CD14-positive monocyte (primary cell): ENCODE measurements at regions not wholly inside any gene's neighbourhood (a gene's known extent, or its start where the extent isn't known, plus 50 kb on each side); places are given as distances from the start of the nearest gene placed in this dataset.

Source experiments
- DNase-seq, 3 donors: peaks; one replicate each; pipeline ENCODE4 v3.0.0-alpha.2; 2011 to 2022
- H2AFZ ChIP-seq: 2 replicates; pipeline ENCODE4 v1.6.0; 2012; ENCODE audit warnings: mild to moderate bottlenecking, low read depth, low read length, inconsistent platforms; ENCODE audit not compliant: insufficient read depth, poor library complexity, severe bottlenecking
- H3K27ac ChIP-seq, 2 donors: 1 replicate in 1 of 2; 2 replicates in 1 of 2; pipeline ENCODE4 v1.5.1; 2012 to 2013; ENCODE audit warnings: low read length in 2 of 2, control low read depth in 1 of 2, inconsistent platforms in 1 of 2, low read depth in 1 of 2, mild to moderate bottlenecking in 1 of 2
- H3K27me3 ChIP-seq, 2 donors: one replicate each; pipeline versions ENCODE4 v1.6.0 to v1.6.1; 2011 to 2013; ENCODE audit warnings: low read length in 2 of 2; ENCODE audit not compliant: control insufficient read depth in 2 of 2, insufficient read depth in 2 of 2
- H3K36me3 ChIP-seq, 2 donors: replicated peaks in 1 of 2; 1 replicate in 1 of 2; 2 replicates in 1 of 2; pipeline versions ENCODE4 v1.5.1 to v1.6.1; 2012 to 2013; ENCODE audit warnings: low read length in 2 of 2, control low read depth in 1 of 2, inconsistent platforms in 1 of 2, mild to moderate bottlenecking in 1 of 2; ENCODE audit not compliant: insufficient read depth in 2 of 2, control insufficient read depth in 1 of 2
- H3K4me1 ChIP-seq, 2 donors: 1 replicate in 1 of 2; 2 replicates in 1 of 2; pipeline versions ENCODE4 v1.5.1 to v1.6.1; 2012 to 2013; ENCODE audit warnings: low read length in 2 of 2, control low read depth in 1 of 2, inconsistent platforms in 1 of 2, mild to moderate bottlenecking in 1 of 2, moderate library complexity in 1 of 2; ENCODE audit not compliant: insufficient read depth in 2 of 2, control insufficient read depth in 1 of 2
- H3K4me2 ChIP-seq: replicated peaks from 2 replicates; pipeline ENCODE3; 2012; ENCODE audit warnings: low read length, moderate library complexity, mild to moderate bottlenecking; ENCODE audit not compliant: poor library complexity, severe bottlenecking; ENCODE audit errors: extremely low read depth
- H3K4me3 ChIP-seq, 3 experiments: fragments of 200-600 bp in 1 of 3; sonication (generic) in 1 of 3; replicated peaks in 1 of 3; 1 replicate in 2 of 3; 2 replicates in 1 of 3; pipeline ENCODE4 v1.5.1; 2011 to 2013; ENCODE audit warnings: low read length in 3 of 3, mild to moderate bottlenecking in 3 of 3, control low read depth in 2 of 3, low read depth in 2 of 3, inconsistent platforms in 1 of 3, moderate library complexity in 1 of 3
- H3K79me2 ChIP-seq: 2 replicates; pipeline ENCODE4 v1.6.0; 2012; ENCODE audit warnings: mild to moderate bottlenecking, control low read depth, inconsistent platforms, low read length, moderate library complexity; ENCODE audit not compliant: insufficient read depth
- H3K9ac ChIP-seq: 2 replicates; pipeline ENCODE4 v1.6.0; 2017; ENCODE audit warnings: low read length, mild to moderate bottlenecking; ENCODE audit not compliant: insufficient read depth, poor library complexity, severe bottlenecking
- H3K9me3 ChIP-seq, 2 donors: replicated peaks in 1 of 2; 1 replicate in 1 of 2; 2 replicates in 1 of 2; pipeline versions ENCODE4 v1.5.1 to v1.6.1; 2012 to 2013; ENCODE audit warnings: low read length in 2 of 2, control low read depth in 1 of 2; ENCODE audit not compliant: control insufficient read depth in 1 of 2, insufficient read depth in 1 of 2
- H4K20me1 ChIP-seq: 2 replicates; pipeline ENCODE4 v1.6.0; 2012; ENCODE audit warnings: mild to moderate bottlenecking, low read length, control low read depth, moderate library complexity; ENCODE audit not compliant: insufficient read depth
- H3K27ac Mint-ChIP-seq, 7 donors: one replicate each; pipeline ENCODE4 v1.8.0; 2020; ENCODE audit warnings: mild to moderate bottlenecking in 7 of 7, mixed read lengths in 7 of 7, moderate library complexity in 6 of 7, inconsistent platforms in 2 of 7
- H3K27me3 Mint-ChIP-seq, 3 donors: one replicate each; pipeline ENCODE4 v1.8.0; 2021 to 2022; ENCODE audit warnings: low read depth in 3 of 3, mild to moderate bottlenecking in 3 of 3, mixed read lengths in 3 of 3, moderate library complexity in 3 of 3, inconsistent platforms in 1 of 3
- H3K36me3 Mint-ChIP-seq, 2 donors: one replicate each; pipeline ENCODE4 v1.8.0; 2020; ENCODE audit warnings: mixed read lengths in 2 of 2, inconsistent platforms in 1 of 2, mild to moderate bottlenecking in 1 of 2
- H3K4me1 Mint-ChIP-seq: one replicate; pipeline ENCODE4 v1.8.0; 2020; ENCODE audit warnings: mild to moderate bottlenecking, mixed read lengths
- H3K4me3 Mint-ChIP-seq, 2 donors: one replicate each; pipeline ENCODE4 v1.8.0; 2020; ENCODE audit warnings: mild to moderate bottlenecking in 2 of 2, mixed read lengths in 2 of 2, moderate library complexity in 1 of 2
- H3K9me3 Mint-ChIP-seq, 7 donors: one replicate each; pipeline ENCODE4 v1.8.0; 2020 to 2022; ENCODE audit warnings: mixed read lengths in 7 of 7, mild to moderate bottlenecking in 6 of 7, moderate library complexity in 6 of 7, inconsistent platforms in 2 of 7
- WGBS: methylation state at CpG from one replicate; pipeline ENCODE4 v1.1.5; 2013; ENCODE audit warnings: missing lambda C conversion rate; ENCODE audit not compliant: insufficient coverage; 5-methylcytosine and 5-hydroxymethylcytosine counted together
- intact Hi-C, 2 donors: fragments of 100-400 bp; cut with micrococcal nuclease; formaldehyde crosslinking; loops; one replicate each; pipeline versions ENCODE4 v1.15.0 to v1.15.1; 2023
- TF ChIP-seq, protein P1 (sequence below): fragments of 200-600 bp; IDR thresholded peaks from one replicate; pipeline ENCODE4 v1.8.0; 2022; ENCODE audit warnings: antibody characterized with exemption, mild to moderate bottlenecking

DNA sequence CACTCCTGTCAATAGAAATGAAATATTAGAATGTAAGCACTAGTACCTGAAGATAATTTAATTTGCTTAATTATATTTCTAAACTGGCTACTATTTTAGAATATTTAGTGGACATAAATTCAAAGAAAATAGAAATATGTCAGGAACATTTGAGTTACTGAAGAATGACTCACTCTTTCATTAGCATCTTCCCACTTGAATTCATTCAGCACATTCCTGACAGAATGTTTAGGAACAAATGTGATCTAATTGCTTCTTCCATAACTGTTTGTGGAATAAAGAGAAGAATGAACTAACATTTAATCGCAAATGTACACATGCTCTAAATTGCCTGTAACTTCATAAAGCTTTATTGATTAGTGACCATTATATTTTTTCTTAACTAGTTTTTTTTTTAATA lies 306.2 kb upstream of the ADAMTSL1 start:
- Histone ChIP-seq H3K27ac (no peak overlapping the region), H3K79me2 (no peaks in the 10 kb centered on the region), H3K9ac (no peak overlapping the region), H3K4me2 (no peak overlapping the region), H4K20me1 (no peaks in the 10 kb centered on the region), H2AFZ (no peak overlapping the region), H3K4me1 (no peaks in the 10 kb centered on the region), H3K36me3 (no peaks in the 10 kb centered on the region), H3K4me3 (no peak overlapping the region), H3K27me3 (no peaks in the 10 kb centered on the region), H3K9me3 (no peaks in the 10 kb centered on the region)
- Mint-ChIP-seq H3K27ac (no peak overlapping the region), H3K36me3 (no peaks in the 10 kb centered on the region), H3K4me1 (no peaks in the 10 kb centered on the region), H3K27me3 (no peaks in the 10 kb centered on the region), H3K4me3 (no peak overlapping the region), H3K9me3 (peaks cover 0 to 4% (median 0%) of the 10 kb centered on the region in 7 donors)
- TF ChIP-seq, protein P1, sequence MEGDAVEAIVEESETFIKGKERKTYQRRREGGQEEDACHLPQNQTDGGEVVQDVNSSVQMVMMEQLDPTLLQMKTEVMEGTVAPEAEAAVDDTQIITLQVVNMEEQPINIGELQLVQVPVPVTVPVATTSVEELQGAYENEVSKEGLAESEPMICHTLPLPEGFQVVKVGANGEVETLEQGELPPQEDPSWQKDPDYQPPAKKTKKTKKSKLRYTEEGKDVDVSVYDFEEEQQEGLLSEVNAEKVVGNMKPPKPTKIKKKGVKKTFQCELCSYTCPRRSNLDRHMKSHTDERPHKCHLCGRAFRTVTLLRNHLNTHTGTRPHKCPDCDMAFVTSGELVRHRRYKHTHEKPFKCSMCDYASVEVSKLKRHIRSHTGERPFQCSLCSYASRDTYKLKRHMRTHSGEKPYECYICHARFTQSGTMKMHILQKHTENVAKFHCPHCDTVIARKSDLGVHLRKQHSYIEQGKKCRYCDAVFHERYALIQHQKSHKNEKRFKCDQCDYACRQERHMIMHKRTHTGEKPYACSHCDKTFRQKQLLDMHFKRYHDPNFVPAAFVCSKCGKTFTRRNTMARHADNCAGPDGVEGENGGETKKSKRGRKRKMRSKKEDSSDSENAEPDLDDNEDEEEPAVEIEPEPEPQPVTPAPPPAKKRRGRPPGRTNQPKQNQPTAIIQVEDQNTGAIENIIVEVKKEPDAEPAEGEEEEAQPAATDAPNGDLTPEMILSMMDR: no peak
- intact Hi-C loops: no loop called here
- DNase-seq: no peak
- no CpG with 5 or more reads among the region's 1 CpG for WGBS

DNA sequence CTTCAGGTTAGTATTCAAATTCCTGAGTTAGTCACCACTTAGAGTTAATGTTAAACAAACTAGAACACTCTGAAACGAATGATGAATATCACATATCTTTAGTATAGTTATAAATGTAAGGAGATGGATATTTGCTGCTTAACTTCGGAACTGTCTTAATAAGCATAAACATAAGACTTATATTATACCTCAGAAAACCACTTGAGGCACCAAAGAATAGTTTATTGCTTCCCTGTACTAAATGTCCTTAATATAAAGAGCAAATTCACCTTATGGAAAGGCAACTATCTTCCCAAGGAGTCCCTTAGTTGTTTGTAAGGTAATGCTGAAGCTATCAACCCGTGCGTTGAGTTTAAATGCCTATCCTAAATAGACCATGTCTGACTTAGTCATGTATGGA lies 300.0 kb upstream of the ADAMTSL1 start:
- no peaks in the 10 kb centered on the region for H3K36me3 Mint-ChIP-seq
- Histone ChIP-seq H3K9ac (no peak overlapping the region), H3K9me3 (peaks cover 0 to 6% of the 10 kb centered on the region in 2 donors), H3K36me3 (no peaks in the 10 kb centered on the region), H3K27ac (no peak overlapping the region), H3K4me2 (no peak overlapping the region), H3K4me1 (no peaks in the 10 kb centered on the region), H4K20me1 (no peaks in the 10 kb centered on the region), H2AFZ (no peak overlapping the region), H3K27me3 (no peaks in the 10 kb centered on the region), H3K4me3 (no peak overlapping the region), H3K79me2 (no peaks in the 10 kb centered on the region)
- no peak for DNase-seq
- intact Hi-C loops: no loop called here
- H3K27ac Mint-ChIP-seq: no peak overlapping the region
- no peaks in the 10 kb centered on the region for H3K4me1 Mint-ChIP-seq
- TF ChIP-seq, protein P1: no peak
- no peaks in the 10 kb centered on the region for H3K27me3 Mint-ChIP-seq
- peaks cover 0 to 8% (median 4%) of the 10 kb centered on the region in 7 donors for H3K9me3 Mint-ChIP-seq
- WGBS: no CpG with 5 or more reads among the region's 4 CpGs
- H3K4me3 Mint-ChIP-seq: no peak overlapping the region
